DND-41 (cell line): ENCODE measurements at regions not wholly inside any gene's neighbourhood (a gene's known extent, or its start where the extent isn't known, plus 50 kb on each side); places are given as distances from the start of the nearest gene placed in this dataset.

ENCODE experiments used
- ATAC-seq: fragments of 200-7000 bp; cut with Tn5 transposase; 3 replicates; pipeline ENCODE4 v1.9.1; 2021; ENCODE audit warnings: low read depth; ENCODE audit not compliant: insufficient read depth
- DNase-seq: peaks from one replicate; pipeline ENCODE4 v3.0.0-alpha.2; 2020
- H2AFZ ChIP-seq: 2 replicates; pipeline ENCODE4 v1.6.0; 2012; ENCODE audit warnings: low read depth, low read length
- H3K27ac ChIP-seq: 2 replicates; pipeline ENCODE4 v1.5.1; 2012; ENCODE audit warnings: low read length, inconsistent platforms
- H3K27me3 ChIP-seq: fragments of 200-600 bp; sonication (generic); 2 replicates; pipeline ENCODE4 v1.6.0; 2012; ENCODE audit warnings: low read length, mild to moderate bottlenecking, inconsistent platforms; ENCODE audit not compliant: insufficient read depth, poor library complexity
- H3K36me3 ChIP-seq: 2 replicates; pipeline ENCODE4 v1.5.1; 2012; ENCODE audit warnings: low read length, inconsistent platforms; ENCODE audit not compliant: insufficient read depth
- H3K4me1 ChIP-seq: 2 replicates; pipeline ENCODE4 v1.5.1; 2012; ENCODE audit warnings: mild to moderate bottlenecking, low read length; ENCODE audit not compliant: insufficient read depth
- H3K4me2 ChIP-seq: 2 replicates; pipeline ENCODE4 v1.6.0; 2012; ENCODE audit warnings: mild to moderate bottlenecking, moderate library complexity, low read length, inconsistent platforms; ENCODE audit not compliant: insufficient read depth
- H3K4me3 ChIP-seq, 2 experiments: fragments of 200-600 bp in 1 of 2; shearing (Covaris generic) in 1 of 2; 2 replicates each; pipeline ENCODE4 v1.5.1; 2012 to 2016; ENCODE audit warnings: inconsistent platforms in 2 of 2, low read length in 2 of 2, mild to moderate bottlenecking in 2 of 2, low read depth in 1 of 2, moderate library complexity in 1 of 2
- H3K79me2 ChIP-seq: 2 replicates; pipeline ENCODE4 v1.6.0; 2012; ENCODE audit warnings: low read length, inconsistent platforms; ENCODE audit not compliant: insufficient read depth
- H3K9ac ChIP-seq: 2 replicates; pipeline ENCODE4 v1.6.0; 2012; ENCODE audit warnings: low read depth, mild to moderate bottlenecking, inconsistent platforms, low read length, moderate library complexity
- H3K9me3 ChIP-seq: 2 replicates; pipeline ENCODE4 v1.5.1; 2012; ENCODE audit warnings: low read length, moderate library complexity, mild to moderate bottlenecking, inconsistent platforms; ENCODE audit not compliant: insufficient read depth, severe bottlenecking
- H4K20me1 ChIP-seq: 2 replicates; pipeline ENCODE4 v1.6.0; 2012; ENCODE audit warnings: low read length; ENCODE audit not compliant: insufficient read depth
- EZH2 ChIP-seq: IDR thresholded peaks from 3 replicates; pipeline ENCODE4 v1.6.1; 2012; ENCODE audit warnings: borderline replicate concordance, low read depth, mild to moderate bottlenecking, moderate library complexity, low read length, inconsistent platforms; ENCODE audit not compliant: severe bottlenecking
- TF ChIP-seq, protein P1 (sequence below): IDR thresholded peaks from 2 replicates; pipeline ENCODE4 v1.5.1; 2012; ENCODE audit warnings: borderline replicate concordance, low read length, moderate library complexity, mild to moderate bottlenecking; ENCODE audit not compliant: poor library complexity, severe bottlenecking; ENCODE audit errors: extremely low read depth

GRCh38 chr4:123696687-123697086 lies 300.1 kb downstream of the SPRY1 start:
- DNase-seq (no peak), ATAC-seq (no peak)
- Histone ChIP-seq H3K9ac (no peak overlapping the region), H3K4me2 (no peak overlapping the region), H4K20me1 (no peaks in the 10 kb centered on the region), H3K27ac (no peak overlapping the region), H3K27me3 (no peaks in the 10 kb centered on the region), H3K79me2 (no peaks in the 10 kb centered on the region), H3K36me3 (no peaks in the 10 kb centered on the region), H3K4me3 (no peak overlapping the region), H3K4me1 (no peaks in the 10 kb centered on the region), H3K9me3 (no peaks in the 10 kb centered on the region), H2AFZ (no peak overlapping the region)
- TF ChIP-seq EZH2, result no peak
- TF ChIP-seq, protein P1, sequence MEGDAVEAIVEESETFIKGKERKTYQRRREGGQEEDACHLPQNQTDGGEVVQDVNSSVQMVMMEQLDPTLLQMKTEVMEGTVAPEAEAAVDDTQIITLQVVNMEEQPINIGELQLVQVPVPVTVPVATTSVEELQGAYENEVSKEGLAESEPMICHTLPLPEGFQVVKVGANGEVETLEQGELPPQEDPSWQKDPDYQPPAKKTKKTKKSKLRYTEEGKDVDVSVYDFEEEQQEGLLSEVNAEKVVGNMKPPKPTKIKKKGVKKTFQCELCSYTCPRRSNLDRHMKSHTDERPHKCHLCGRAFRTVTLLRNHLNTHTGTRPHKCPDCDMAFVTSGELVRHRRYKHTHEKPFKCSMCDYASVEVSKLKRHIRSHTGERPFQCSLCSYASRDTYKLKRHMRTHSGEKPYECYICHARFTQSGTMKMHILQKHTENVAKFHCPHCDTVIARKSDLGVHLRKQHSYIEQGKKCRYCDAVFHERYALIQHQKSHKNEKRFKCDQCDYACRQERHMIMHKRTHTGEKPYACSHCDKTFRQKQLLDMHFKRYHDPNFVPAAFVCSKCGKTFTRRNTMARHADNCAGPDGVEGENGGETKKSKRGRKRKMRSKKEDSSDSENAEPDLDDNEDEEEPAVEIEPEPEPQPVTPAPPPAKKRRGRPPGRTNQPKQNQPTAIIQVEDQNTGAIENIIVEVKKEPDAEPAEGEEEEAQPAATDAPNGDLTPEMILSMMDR, result no peak

GRCh38 chr4:123698556-123698955 lies 302.0 kb downstream of the SPRY1 start:
- DNase-seq, result no peak

GRCh38 chr4:123699880-123700771 lies 303.5 kb downstream of the SPRY1 start:
- Histone ChIP-seq H3K4me3 (no peak overlapping the region), H4K20me1 (no peaks in the 10 kb centered on the region), H2AFZ (no peak overlapping the region), H3K9me3 (no peaks in the 10 kb centered on the region), H3K27ac (no peak overlapping the region), H3K4me1 (no peaks in the 10 kb centered on the region), H3K27me3 (no peaks in the 10 kb centered on the region), H3K9ac (no peak overlapping the region), H3K4me2 (no peak overlapping the region), H3K36me3 (no peaks in the 10 kb centered on the region), H3K79me2 (no peaks in the 10 kb centered on the region)
- DNase-seq, result no peak
- TF ChIP-seq, protein P1, result no peak
- TF ChIP-seq EZH2, result no peak
- no peak for ATAC-seq

More at GRCh38 chr4:123698556-123698955, 302.0 kb downstream of the SPRY1 start:
- Histone ChIP-seq H3K4me1 (no peaks in the 10 kb centered on the region), H3K9ac (no peak overlapping the region), H2AFZ (no peak overlapping the region), H3K4me2 (no peak overlapping the region), H3K4me3 (no peak overlapping the region), H3K79me2 (no peaks in the 10 kb centered on the region), H4K20me1 (no peaks in the 10 kb centered on the region), H3K36me3 (no peaks in the 10 kb centered on the region), H3K9me3 (no peaks in the 10 kb centered on the region), H3K27ac (no peak overlapping the region), H3K27me3 (no peaks in the 10 kb centered on the region)
- no peak for ATAC-seq
- TF ChIP-seq, protein P1, result no peak
- no peak for TF ChIP-seq EZH2
